OCI-LY1 (cell line): ENCODE measurements at regions not wholly inside any gene's neighbourhood (a gene's known extent, or its start where the extent isn't known, plus 50 kb on each side); places are given as distances from the start of the nearest gene placed in this dataset.

ENCODE experiments used
- CTCF ChIP-seq: fragments of 200-600 bp; sonication (generic), shearing (Covaris generic); IDR thresholded peaks from 2 replicates; pipeline ENCODE4 v1.5.1; 2017; ENCODE audit warnings: mild to moderate bottlenecking, antibody characterized with exemption, low read length, moderate library complexity, mixed read lengths
- EZH2 ChIP-seq: fragments of 200-600 bp; sonication (generic), shearing (Covaris generic); IDR thresholded peaks from 2 replicates; pipeline ENCODE4 v1.8.0; 2017; ENCODE audit warnings: borderline replicate concordance, mixed run types, mild to moderate bottlenecking, antibody characterized with exemption, low read length, moderate library complexity, mixed read lengths

GRCh38 chr7:15874774-15875173 is 188.3 kb upstream of the MEOX2 start:
- TF ChIP-seq CTCF (no peak), EZH2 (no peak)
